Tibial nerve (tissue), 4 donors: ENCODE measurements at regions not wholly inside any gene's neighbourhood (a gene's known extent, or its start where the extent isn't known, plus 50 kb on each side); places are given as distances from the start of the nearest gene placed in this dataset. TPM values are rescaled to one million over a fixed set of nuclear protein-coding genes. Genes with fewer than 3 reads are reported as not detected.

ENCODE experiments used
- DNase-seq, 2 donors: peaks; one replicate each; pipeline ENCODE4 v3.0.0-alpha.2; 2019; ENCODE audit warnings: low spot score in 2 of 2
- H3K27ac ChIP-seq, 4 donors: fragments of 200-600 bp; sonication (generic) in 3 of 4; one replicate each; pipeline ENCODE4 v1.5.1; 2017 to 2019; ENCODE audit warnings: mild to moderate bottlenecking in 1 of 4
- H3K27me3 ChIP-seq, 2 donors: fragments of 200-600 bp; sonication (generic) in 1 of 2; one replicate each; pipeline versions ENCODE4 v1.5.1 to v1.6.0; 2017 to 2019
- H3K36me3 ChIP-seq, 3 donors: fragments of 200-600 bp; sonication (generic); one replicate each; pipeline ENCODE4 v1.5.1; 2018 to 2019
- H3K4me1 ChIP-seq, 4 donors: fragments of 200-600 bp; sonication (generic) in 3 of 4; one replicate each; pipeline ENCODE4 v1.5.1; 2017 to 2019
- H3K4me3 ChIP-seq, 4 donors: fragments of 200-600 bp; sonication (generic) in 3 of 4; one replicate each; pipeline ENCODE4 v1.5.1; 2017 to 2019; ENCODE audit warnings: mild to moderate bottlenecking in 1 of 4, moderate library complexity in 1 of 4
- H3K9me3 ChIP-seq, 4 donors: fragments of 200-600 bp; sonication (generic) in 3 of 4; one replicate each; pipeline ENCODE4 v1.5.1; 2017 to 2019
- EP300 ChIP-seq, 2 donors: sonication (generic); formaldehyde crosslinking; IDR thresholded peaks; one replicate each; pipeline ENCODE4 v1.6.1; 2017; ENCODE audit warnings: antibody characterized with exemption in 2 of 2, mild to moderate bottlenecking in 1 of 2
- POLR2A ChIP-seq, 2 donors: fragments of 450-650 bp; IDR thresholded peaks; one replicate each; pipeline ENCODE4 v1.6.1; 2017; ENCODE audit warnings: antibody characterized with exemption in 2 of 2, mild to moderate bottlenecking in 2 of 2, moderate library complexity in 2 of 2
- WGBS, 2 donors: methylation state at CpG; one replicate each; pipeline ENCODE4 v1.1.5; 2018; 5-methylcytosine and 5-hydroxymethylcytosine counted together
- small RNA-seq: library from RNA; depleted of rRNA; stranded (forward); fragments of <200 nt; gene quantifications from one replicate; pipeline ENCODE3, GENCODE V24; 2016
- TF ChIP-seq, protein P1 (sequence below), 5 experiments: fragments of 200-600 bp in 3 of 5; fragments of 450-650 bp in 2 of 5; sonication (generic) in 3 of 5; IDR thresholded peaks; one replicate each; pipeline ENCODE4 v1.5.1; 2016 to 2019; ENCODE audit warnings: antibody characterized with exemption in 5 of 5, mild to moderate bottlenecking in 3 of 5, moderate library complexity in 2 of 5

DNA sequence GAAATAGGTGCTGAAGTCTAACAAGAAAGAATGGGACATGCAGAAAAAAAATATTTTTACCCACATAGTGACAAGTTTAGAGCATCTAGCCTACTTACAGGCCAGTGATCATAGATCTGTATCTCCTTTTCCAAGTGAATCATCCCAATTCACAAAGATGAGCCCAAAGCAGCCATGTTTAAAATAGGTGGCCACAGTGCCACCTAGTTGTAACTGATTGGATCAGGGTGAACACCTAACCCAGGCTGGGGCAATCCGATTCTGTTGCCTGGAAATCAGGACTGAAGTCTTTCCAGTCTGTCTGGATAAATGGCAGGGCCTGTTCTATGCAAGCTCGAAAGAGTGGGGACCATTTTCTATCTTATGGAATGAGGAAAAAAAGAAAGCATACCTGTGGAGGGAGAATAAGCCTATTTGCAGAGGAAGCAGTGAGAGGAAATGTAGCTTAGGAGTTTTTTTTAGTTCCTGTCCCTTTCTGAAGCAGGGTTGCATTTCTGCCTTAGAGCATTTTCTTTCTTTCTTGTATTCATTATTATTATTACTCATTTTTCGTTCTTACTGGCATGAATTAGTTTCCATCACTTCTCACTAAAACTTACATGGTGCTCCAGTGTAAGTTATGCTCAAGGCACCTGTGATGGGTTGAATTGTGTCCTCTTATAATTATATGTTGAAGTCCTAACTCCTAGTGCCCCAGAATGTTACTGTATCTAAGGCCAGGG is 113.2 kb upstream of the RAG2 start:
- no peaks in the 10 kb centered on the region for H3K9me3 ChIP-seq
- WGBS, 2 donors, result 83% methylated on average over 3 of the region's 3 CpGs
- H3K4me3 ChIP-seq, result no peak overlapping the region
- H3K4me1 ChIP-seq, result no peaks in the 10 kb centered on the region
- no peak overlapping the region for H3K27ac ChIP-seq
- H3K36me3 ChIP-seq, result no peaks in the 10 kb centered on the region
- TF ChIP-seq EP300 (IDR thresholded peaks at IDR 0.05), result no peak
- TF ChIP-seq POLR2A (IDR thresholded peaks at IDR 0.05), result no peak
- TF ChIP-seq, protein P1, sequence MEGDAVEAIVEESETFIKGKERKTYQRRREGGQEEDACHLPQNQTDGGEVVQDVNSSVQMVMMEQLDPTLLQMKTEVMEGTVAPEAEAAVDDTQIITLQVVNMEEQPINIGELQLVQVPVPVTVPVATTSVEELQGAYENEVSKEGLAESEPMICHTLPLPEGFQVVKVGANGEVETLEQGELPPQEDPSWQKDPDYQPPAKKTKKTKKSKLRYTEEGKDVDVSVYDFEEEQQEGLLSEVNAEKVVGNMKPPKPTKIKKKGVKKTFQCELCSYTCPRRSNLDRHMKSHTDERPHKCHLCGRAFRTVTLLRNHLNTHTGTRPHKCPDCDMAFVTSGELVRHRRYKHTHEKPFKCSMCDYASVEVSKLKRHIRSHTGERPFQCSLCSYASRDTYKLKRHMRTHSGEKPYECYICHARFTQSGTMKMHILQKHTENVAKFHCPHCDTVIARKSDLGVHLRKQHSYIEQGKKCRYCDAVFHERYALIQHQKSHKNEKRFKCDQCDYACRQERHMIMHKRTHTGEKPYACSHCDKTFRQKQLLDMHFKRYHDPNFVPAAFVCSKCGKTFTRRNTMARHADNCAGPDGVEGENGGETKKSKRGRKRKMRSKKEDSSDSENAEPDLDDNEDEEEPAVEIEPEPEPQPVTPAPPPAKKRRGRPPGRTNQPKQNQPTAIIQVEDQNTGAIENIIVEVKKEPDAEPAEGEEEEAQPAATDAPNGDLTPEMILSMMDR (IDR thresholded peaks at IDR 0.05), result no peak
- no peaks in the 10 kb centered on the region for H3K27me3 ChIP-seq
- DNase-seq, result no peak

Small RNA genes in the stretch of these regions (small RNA-seq; reads per million reads assigned to genes)
- not detected for gene RF00322
- not detected for gene RNU6-99P
